GM23338 (cell line): ENCODE measurements at regions not wholly inside any gene's neighbourhood (a gene's known extent, or its start where the extent isn't known, plus 50 kb on each side); places are given as distances from the start of the nearest gene placed in this dataset.

Source experiments
- ATAC-seq: fragments of 200-7000 bp; cut with Tn5 transposase; 3 replicates; pipeline ENCODE4 v1.9.1; 2020
- DNase-seq: peaks from one replicate; pipeline ENCODE4 v3.0.0-alpha.2; 2015; ENCODE audit warnings: low spot score
- H2AFZ ChIP-seq: fragments of 200-600 bp; sonication (generic); 2 replicates; pipeline ENCODE4 v1.8.0; 2016; ENCODE audit warnings: antibody characterized with exemption, mild to moderate bottlenecking, moderate library complexity
- H3F3A ChIP-seq: fragments of 200-600 bp; sonication (generic); replicated peaks from 2 replicates; pipeline ENCODE4 v1.8.0; 2017; ENCODE audit warnings: antibody characterized with exemption, mixed run types, low read depth
- H3K27ac ChIP-seq: fragments of 200-600 bp; sonication (generic); 2 replicates; pipeline ENCODE4 v1.6.1; 2016; ENCODE audit warnings: low read depth
- H3K27me3 ChIP-seq: fragments of 200-600 bp; sonication (generic); 2 replicates; pipeline ENCODE4 v1.8.0; 2016; ENCODE audit warnings: mild to moderate bottlenecking, mixed run types, moderate library complexity; ENCODE audit not compliant: insufficient read depth
- H3K36me3 ChIP-seq: fragments of 200-600 bp; sonication (generic); 2 replicates; pipeline ENCODE4 v1.8.0; 2016; ENCODE audit warnings: mild to moderate bottlenecking; ENCODE audit not compliant: insufficient read depth
- H3K4me1 ChIP-seq: fragments of 200-600 bp; sonication (generic); 2 replicates; pipeline ENCODE4 v1.8.0; 2016; ENCODE audit warnings: mild to moderate bottlenecking, moderate library complexity; ENCODE audit not compliant: insufficient read depth
- H3K4me2 ChIP-seq: fragments of 200-600 bp; sonication (generic); 2 replicates; pipeline ENCODE4 v1.7.1; 2017; ENCODE audit warnings: mixed run types
- H3K4me3 ChIP-seq: fragments of 200-600 bp; sonication (generic); 2 replicates; pipeline ENCODE4 v1.6.1; 2016; ENCODE audit warnings: mixed run types
- H3K79me2 ChIP-seq: fragments of 200-600 bp; sonication (generic); replicated peaks from 2 replicates; pipeline ENCODE4 v1.8.0; 2017; ENCODE audit warnings: mild to moderate bottlenecking; ENCODE audit not compliant: insufficient read depth
- H3K9me2 ChIP-seq: fragments of 200-600 bp; sonication (generic); 2 replicates; pipeline ENCODE4 v1.8.0; 2017; ENCODE audit not compliant: insufficient read depth
- H4K20me1 ChIP-seq: fragments of 200-600 bp; sonication (generic); replicated peaks from 2 replicates; pipeline ENCODE4 v1.8.0; 2017; ENCODE audit warnings: mild to moderate bottlenecking; ENCODE audit not compliant: insufficient read depth
- H3K27ac Mint-ChIP-seq: 2 replicates; pipeline ENCODE4 v1.8.0; 2020; ENCODE audit warnings: inconsistent platforms, mild to moderate bottlenecking, moderate library complexity, mixed read lengths
- H3K27me3 Mint-ChIP-seq: 3 replicates; pipeline ENCODE4 v1.8.0; 2022; ENCODE audit warnings: low read depth, mild to moderate bottlenecking, moderate library complexity, mixed read lengths, inconsistent platforms; ENCODE audit not compliant: insufficient read depth, poor library complexity
- H3K36me3 Mint-ChIP-seq: 3 replicates; pipeline ENCODE4 v1.8.0; 2021; ENCODE audit warnings: low read depth, mild to moderate bottlenecking, inconsistent platforms, moderate library complexity, mixed read lengths
- H3K4me1 Mint-ChIP-seq: 3 replicates; pipeline ENCODE4 v1.8.0; 2020; ENCODE audit warnings: mild to moderate bottlenecking, inconsistent platforms, mixed read lengths
- H3K4me3 Mint-ChIP-seq: 3 replicates; pipeline ENCODE4 v1.8.0; 2021; ENCODE audit warnings: moderate library complexity, mild to moderate bottlenecking, inconsistent platforms, mixed read lengths
- H3K9me3 Mint-ChIP-seq: 3 replicates; pipeline ENCODE4 v1.8.0; 2020; ENCODE audit warnings: moderate library complexity, mild to moderate bottlenecking, inconsistent platforms, mixed read lengths
- CREB1 ChIP-seq: fragments of 250-450 bp; sonication (Bioruptor Pico); IDR thresholded peaks from 2 replicates; pipeline ENCODE4 v1.5.0; 2020; ENCODE audit warnings: low read depth, mild to moderate bottlenecking, moderate library complexity
- CTCF ChIP-seq, 2 experiments: fragments of 200-600 bp in 1 of 2; sonication (generic) in 1 of 2; conservative IDR thresholded peaks; 2 replicates each; pipeline versions ENCODE4 v1.5.1 to v1.6.1; 2016 to 2017; ENCODE audit warnings: antibody characterized with exemption in 2 of 2, low read depth in 2 of 2, mild to moderate bottlenecking in 2 of 2, moderate library complexity in 1 of 2
- EZH2 ChIP-seq: fragments of 200-600 bp; sonication (generic); IDR thresholded peaks from one replicate; pipeline ENCODE4 v1.8.0; 2017; ENCODE audit warnings: antibody characterized with exemption, mild to moderate bottlenecking, low read depth; ENCODE audit not compliant: unreplicated experiment
- EZH2phosphoT487 ChIP-seq: fragments of 200-600 bp; sonication (generic); IDR thresholded peaks from one replicate; pipeline ENCODE4 v1.8.1; 2018; ENCODE audit warnings: antibody characterized with exemption; ENCODE audit not compliant: unreplicated experiment
- JUNB ChIP-seq: IDR thresholded peaks from one replicate; pipeline ENCODE4 v1.6.1; 2016; ENCODE audit warnings: antibody characterized with exemption; ENCODE audit not compliant: unreplicated experiment
- NANOG ChIP-seq: IDR thresholded peaks from 2 replicates; pipeline ENCODE4 v1.6.1; 2016; ENCODE audit warnings: antibody characterized with exemption, borderline replicate concordance
- POLR2AphosphoS5 ChIP-seq: IDR thresholded peaks from 2 replicates; pipeline ENCODE4 v1.6.1; 2016; ENCODE audit warnings: antibody characterized with exemption, low read depth
- REST ChIP-seq: IDR thresholded peaks from one replicate; pipeline ENCODE4 v1.6.1; 2018; ENCODE audit warnings: antibody characterized with exemption; ENCODE audit not compliant: unreplicated experiment
- STAT1 ChIP-seq: IDR thresholded peaks from one replicate; pipeline ENCODE4 v1.6.1; 2016; ENCODE audit warnings: antibody characterized with exemption; ENCODE audit not compliant: unreplicated experiment
- ZNF114 ChIP-seq: fragments of 250-450 bp; sonication (Bioruptor Pico); IDR thresholded peaks from 2 replicates; pipeline ENCODE4 v1.5.0; 2020; ENCODE audit warnings: mild to moderate bottlenecking, moderate library complexity
- ZNF331 ChIP-seq: fragments of 250-450 bp; sonication (Bioruptor Pico); IDR thresholded peaks from 2 replicates; pipeline ENCODE4 v1.5.0; 2020; ENCODE audit warnings: low read depth, mild to moderate bottlenecking, moderate library complexity
- TF ChIP-seq, protein P1 (sequence below): fragments of 250-450 bp; sonication (Bioruptor Pico); IDR thresholded peaks from 2 replicates; pipeline ENCODE4 v1.5.0; 2020; ENCODE audit warnings: mild to moderate bottlenecking, moderate library complexity
- TF ChIP-seq, protein P2 (sequence below): IDR thresholded peaks from 2 replicates; pipeline ENCODE4 v1.6.1; 2016; ENCODE audit warnings: antibody characterized with exemption

DNA sequence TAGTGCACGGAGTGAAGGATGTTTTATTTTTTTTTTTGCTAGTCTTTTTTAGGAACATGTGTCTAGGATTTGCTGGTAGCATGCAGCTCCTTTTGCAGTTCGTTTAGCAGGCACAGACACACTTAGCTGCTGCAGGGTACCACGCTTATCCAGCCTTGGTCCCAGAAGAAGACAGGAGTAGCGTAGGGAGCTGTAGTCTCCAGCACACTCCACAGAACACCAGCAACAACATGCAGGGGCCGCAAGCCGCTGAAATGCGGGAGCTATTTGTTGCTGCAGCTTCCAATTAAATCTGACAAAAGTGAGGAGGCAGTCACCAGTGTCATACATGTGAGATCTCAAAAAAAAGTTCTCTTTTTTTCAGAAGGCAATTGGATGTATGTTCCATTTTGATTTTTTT, 486.2 kb upstream of the KLF6 start:
- Histone ChIP-seq H4K20me1 (no peaks in the 10 kb centered on the region), H3K27me3 (no peaks in the 10 kb centered on the region), H3K9me2 (peaks cover 6% of the 10 kb centered on the region; the same call in 1 of the 2 replicates), H3F3A (no peaks in the 10 kb centered on the region), H3K4me1 (no peaks in the 10 kb centered on the region), H3K4me3 (no peak overlapping the region), H2AFZ (no peak overlapping the region), H3K79me2 (no peaks in the 10 kb centered on the region), H3K4me2 (no peak overlapping the region), H3K27ac (no peak overlapping the region), H3K36me3 (peaks cover 12% of the 10 kb centered on the region)
- H3K27ac Mint-ChIP-seq: no peak overlapping the region
- H3K9me3 Mint-ChIP-seq: peaks cover 44% of the 10 kb centered on the region
- H3K4me3 Mint-ChIP-seq: no peak overlapping the region
- no peaks in the 10 kb centered on the region for H3K4me1 Mint-ChIP-seq
- peaks cover 27% of the 10 kb centered on the region for H3K36me3 Mint-ChIP-seq
- peak; percentile 14 for DNase-seq
- H3K27me3 Mint-ChIP-seq: no peaks in the 10 kb centered on the region
- ATAC-seq: no peak
- TF ChIP-seq NANOG: no peak
- no peak for TF ChIP-seq EZH2phosphoT487
- TF ChIP-seq ZNF331 (CRISPR knock-in tag): no peak
- no peak for TF ChIP-seq EZH2
- no peak for TF ChIP-seq ZNF114
- TF ChIP-seq, protein P1, sequence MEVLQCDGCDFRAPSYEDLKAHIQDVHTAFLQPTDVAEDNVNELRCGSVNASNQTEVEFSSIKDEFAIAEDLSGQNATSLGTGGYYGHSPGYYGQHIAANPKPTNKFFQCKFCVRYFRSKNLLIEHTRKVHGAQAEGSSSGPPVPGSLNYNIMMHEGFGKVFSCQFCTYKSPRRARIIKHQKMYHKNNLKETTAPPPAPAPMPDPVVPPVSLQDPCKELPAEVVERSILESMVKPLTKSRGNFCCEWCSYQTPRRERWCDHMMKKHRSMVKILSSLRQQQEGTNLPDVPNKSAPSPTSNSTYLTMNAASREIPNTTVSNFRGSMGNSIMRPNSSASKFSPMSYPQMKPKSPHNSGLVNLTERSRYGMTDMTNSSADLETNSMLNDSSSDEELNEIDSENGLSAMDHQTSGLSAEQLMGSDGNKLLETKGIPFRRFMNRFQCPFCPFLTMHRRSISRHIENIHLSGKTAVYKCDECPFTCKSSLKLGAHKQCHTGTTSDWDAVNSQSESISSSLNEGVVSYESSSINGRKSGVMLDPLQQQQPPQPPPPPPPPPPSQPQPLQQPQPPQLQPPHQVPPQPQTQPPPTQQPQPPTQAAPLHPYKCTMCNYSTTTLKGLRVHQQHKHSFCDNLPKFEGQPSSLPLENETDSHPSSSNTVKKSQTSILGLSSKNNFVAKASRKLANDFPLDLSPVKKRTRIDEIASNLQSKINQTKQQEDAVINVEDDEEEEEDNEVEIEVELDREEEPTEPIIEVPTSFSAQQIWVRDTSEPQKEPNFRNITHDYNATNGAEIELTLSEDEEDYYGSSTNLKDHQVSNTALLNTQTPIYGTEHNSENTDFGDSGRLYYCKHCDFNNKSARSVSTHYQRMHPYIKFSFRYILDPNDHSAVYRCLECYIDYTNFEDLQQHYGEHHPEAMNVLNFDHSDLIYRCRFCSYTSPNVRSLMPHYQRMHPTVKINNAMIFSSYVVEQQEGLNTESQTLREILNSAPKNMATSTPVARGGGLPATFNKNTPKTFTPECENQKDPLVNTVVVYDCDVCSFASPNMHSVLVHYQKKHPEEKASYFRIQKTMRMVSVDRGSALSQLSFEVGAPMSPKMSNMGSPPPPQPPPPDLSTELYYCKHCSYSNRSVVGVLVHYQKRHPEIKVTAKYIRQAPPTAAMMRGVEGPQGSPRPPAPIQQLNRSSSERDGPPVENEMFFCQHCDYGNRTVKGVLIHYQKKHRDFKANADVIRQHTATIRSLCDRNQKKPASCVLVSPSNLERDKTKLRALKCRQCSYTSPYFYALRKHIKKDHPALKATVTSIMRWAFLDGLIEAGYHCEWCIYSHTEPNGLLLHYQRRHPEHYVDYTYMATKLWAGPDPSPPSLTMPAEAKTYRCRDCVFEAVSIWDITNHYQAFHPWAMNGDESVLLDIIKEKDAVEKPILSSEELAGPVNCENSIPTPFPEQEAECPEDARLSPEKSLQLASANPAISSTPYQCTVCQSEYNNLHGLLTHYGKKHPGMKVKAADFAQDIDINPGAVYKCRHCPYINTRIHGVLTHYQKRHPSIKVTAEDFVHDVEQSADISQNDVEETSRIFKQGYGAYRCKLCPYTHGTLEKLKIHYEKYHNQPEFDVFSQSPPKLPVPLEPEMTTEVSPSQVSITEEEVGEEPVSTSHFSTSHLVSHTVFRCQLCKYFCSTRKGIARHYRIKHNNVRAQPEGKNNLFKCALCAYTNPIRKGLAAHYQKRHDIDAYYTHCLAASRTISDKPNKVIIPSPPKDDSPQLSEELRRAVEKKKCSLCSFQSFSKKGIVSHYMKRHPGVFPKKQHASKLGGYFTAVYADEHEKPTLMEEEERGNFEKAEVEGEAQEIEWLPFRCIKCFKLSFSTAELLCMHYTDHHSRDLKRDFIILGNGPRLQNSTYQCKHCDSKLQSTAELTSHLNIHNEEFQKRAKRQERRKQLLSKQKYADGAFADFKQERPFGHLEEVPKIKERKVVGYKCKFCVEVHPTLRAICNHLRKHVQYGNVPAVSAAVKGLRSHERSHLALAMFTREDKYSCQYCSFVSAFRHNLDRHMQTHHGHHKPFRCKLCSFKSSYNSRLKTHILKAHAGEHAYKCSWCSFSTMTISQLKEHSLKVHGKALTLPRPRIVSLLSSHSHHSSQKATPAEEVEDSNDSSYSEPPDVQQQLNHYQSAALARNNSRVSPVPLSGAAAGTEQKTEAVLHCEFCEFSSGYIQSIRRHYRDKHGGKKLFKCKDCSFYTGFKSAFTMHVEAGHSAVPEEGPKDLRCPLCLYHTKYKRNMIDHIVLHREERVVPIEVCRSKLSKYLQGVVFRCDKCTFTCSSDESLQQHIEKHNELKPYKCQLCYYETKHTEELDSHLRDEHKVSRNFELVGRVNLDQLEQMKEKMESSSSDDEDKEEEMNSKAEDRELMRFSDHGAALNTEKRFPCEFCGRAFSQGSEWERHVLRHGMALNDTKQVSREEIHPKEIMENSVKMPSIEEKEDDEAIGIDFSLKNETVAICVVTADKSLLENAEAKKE (CRISPR knock-in tag): no peak
- TF ChIP-seq POLR2AphosphoS5: no peak
- TF ChIP-seq, protein P2, sequence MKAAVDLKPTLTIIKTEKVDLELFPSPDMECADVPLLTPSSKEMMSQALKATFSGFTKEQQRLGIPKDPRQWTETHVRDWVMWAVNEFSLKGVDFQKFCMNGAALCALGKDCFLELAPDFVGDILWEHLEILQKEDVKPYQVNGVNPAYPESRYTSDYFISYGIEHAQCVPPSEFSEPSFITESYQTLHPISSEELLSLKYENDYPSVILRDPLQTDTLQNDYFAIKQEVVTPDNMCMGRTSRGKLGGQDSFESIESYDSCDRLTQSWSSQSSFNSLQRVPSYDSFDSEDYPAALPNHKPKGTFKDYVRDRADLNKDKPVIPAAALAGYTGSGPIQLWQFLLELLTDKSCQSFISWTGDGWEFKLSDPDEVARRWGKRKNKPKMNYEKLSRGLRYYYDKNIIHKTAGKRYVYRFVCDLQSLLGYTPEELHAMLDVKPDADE: no peak
- TF ChIP-seq JUNB: no peak
- no peak for TF ChIP-seq CREB1 (CRISPR knock-in tag)
- TF ChIP-seq STAT1: no peak
- TF ChIP-seq REST: no peak
- TF ChIP-seq CTCF (conservative IDR thresholded peaks at IDR 0.05; ENCODE audit: low read depth in 2 of 2): no peak
